GM21390 (cell line): ENCODE measurements at regions not wholly inside any gene's neighbourhood (a gene's known extent, or its start where the extent isn't known, plus 50 kb on each side); places are given as distances from the start of the nearest gene placed in this dataset.

ENCODE experiments used
- ATAC-seq: cut with Tn5 transposase; IDR thresholded peaks from one replicate; pipeline ENCODE4 v1.9.1; 2021; ENCODE audit not compliant: unreplicated experiment

GRCh38 chr3:55413236-55413635 is 73.9 kb downstream of the WNT5A start:
- no peak for ATAC-seq

GRCh38 chr3:55412545-55412944 is 74.6 kb downstream of the WNT5A start:
- no peak for ATAC-seq

DNA sequence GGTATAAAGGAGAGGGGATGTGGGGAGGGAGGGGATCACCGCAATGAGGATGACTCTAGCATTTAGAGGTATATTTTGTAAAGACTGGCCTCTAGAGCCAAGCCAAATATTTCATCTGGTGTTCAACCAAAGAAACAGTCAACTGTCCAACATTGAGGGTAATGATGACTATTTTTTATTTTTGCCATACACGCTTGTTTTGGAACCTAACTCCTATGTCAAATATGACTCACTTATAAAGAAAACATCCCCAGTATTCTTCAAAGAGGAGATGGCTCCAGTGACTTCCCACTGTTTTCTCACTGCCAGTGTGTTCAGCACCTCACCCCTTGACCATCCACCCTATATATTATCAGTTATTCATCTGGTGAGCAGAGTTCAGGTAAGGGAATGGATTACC is 77.3 kb downstream of the WNT5A start:
- no peak for ATAC-seq

DNA sequence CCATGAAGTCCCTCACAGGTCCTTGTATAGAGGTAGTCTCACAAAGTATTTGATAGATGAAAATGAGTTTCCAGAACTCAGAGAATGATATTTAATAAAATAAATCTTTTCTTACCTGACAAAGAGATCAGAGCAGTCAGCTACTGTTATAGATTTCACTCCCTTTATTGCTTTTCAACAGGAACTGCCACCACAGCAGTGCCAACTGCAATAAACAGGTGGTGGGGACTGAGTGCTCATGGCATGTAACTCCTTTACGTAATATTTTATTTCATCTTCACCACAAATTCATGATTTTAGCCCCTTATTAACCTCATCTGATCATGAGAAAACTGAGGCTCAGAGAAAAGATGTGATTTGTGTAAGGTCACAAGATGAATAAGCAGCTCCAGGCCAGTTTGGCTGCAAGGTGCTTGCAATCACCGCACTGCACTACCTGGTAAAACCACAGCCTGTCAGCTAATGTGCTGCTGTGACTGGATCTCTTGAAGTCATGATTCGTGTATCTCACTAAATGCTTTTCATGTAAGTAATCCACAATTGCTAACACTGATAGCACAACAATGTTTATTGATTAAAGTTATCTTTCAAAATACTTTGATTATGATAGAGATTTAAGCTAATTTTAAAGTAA is 78.8 kb downstream of the WNT5A start:
- no peak for ATAC-seq

GRCh38 chr3:55407426-55407820 is 79.7 kb downstream of the WNT5A start:
- ATAC-seq = no peak

- ATAC-seq = no peak
Measured at GRCh38 chr3:55406696-55407425, 80.2 kb downstream of the WNT5A start.

GRCh38 chr3:55405436-55405835 is 81.7 kb downstream of the WNT5A start:
- ATAC-seq = no peak

- no peak for ATAC-seq
Measured at GRCh38 chr3:55402886-55403609, 84.1 kb downstream of the WNT5A start.

DNA sequence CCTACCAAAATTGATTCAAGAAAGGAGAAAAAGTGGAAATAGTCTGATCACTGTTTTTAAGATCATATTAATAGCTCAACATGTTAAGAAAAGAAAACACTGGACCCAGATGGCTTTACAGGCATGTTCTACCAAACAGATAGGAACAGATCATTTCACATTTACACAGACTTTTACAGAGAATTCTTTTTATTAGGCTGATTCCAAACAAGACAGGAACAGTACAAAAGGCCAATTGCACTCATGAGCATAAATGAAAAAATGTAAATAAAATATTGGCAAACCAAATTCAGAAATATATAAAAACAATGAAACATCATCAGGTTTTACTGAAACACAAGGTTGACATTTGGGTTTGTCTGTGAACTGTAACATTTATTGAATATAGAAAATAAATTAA is 106.5 kb downstream of the WNT5A start:
- no peak for ATAC-seq

DNA sequence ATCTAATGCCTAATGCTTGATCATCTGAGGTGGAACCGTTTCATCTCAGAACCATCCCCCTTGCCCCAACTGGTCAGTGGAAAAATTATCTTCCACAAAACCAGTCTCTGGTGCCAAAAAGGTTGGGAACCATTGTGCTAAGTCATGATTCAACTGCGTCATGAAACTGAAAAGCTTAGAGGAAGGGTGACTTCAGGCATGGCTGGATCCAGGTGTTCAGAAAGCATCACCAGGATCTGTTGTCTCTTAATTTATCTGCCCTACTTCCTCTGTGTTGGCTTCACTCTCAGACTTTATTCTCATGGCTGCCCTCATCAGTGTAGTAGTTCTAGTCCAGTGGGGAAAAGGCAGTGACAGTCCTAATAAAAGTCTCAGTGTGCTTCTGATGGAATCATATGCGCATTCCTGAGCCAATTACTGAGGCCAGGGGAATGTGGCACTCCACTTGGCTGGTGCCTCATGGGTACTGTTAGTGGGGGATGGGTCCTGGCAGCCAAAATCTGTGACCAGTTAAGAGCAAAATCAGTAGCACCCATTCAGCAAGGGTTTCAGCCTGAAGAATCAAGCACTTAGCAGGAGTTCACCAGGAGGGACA is 110.3 kb downstream of the WNT5A start:
- ATAC-seq = no peak

GRCh38 chr3:55373423-55373822 is 113.7 kb downstream of the WNT5A start:
- ATAC-seq = no peak

- ATAC-seq = no peak
Measured at GRCh38 chr3:55370272-55370671, 116.8 kb downstream of the WNT5A start.

GRCh38 chr3:55369141-55369847 is 117.8 kb downstream of the WNT5A start:
- no peak for ATAC-seq

DNA sequence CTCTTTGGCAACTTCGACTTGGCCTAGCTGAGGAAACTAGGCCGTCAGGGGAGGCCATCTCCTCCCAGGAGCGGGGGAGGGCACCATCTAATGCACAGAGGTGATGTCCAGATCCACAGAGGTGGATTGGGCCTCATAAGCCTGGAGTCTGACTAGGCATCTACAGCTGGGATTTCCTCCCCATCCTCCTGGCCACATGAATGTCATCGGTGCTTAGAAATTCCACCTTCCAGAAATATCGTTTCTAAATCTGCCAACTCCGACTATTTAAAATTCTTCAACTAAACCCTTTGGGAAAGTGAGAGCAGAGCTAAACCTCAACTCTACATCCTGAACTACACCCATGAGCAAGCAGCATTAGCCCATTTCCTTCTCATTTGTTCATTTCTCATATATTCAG is 118.7 kb downstream of the WNT5A start:
- no peak for ATAC-seq

GRCh38 chr3:55367384-55367783 is 119.7 kb downstream of the WNT5A start:
- no peak for ATAC-seq

GRCh38 chr3:55364421-55364820 is 122.7 kb downstream of the WNT5A start:
- no peak for ATAC-seq

GRCh38 chr3:55362210-55362960 is 124.7 kb downstream of the WNT5A start:
- no peak for ATAC-seq

GRCh38 chr3:55357796-55358195 is 129.3 kb downstream of the WNT5A start:
- no peak for ATAC-seq

- no peak for ATAC-seq
Measured at GRCh38 chr3:55352668-55353067, 134.4 kb downstream of the WNT5A start.

DNA sequence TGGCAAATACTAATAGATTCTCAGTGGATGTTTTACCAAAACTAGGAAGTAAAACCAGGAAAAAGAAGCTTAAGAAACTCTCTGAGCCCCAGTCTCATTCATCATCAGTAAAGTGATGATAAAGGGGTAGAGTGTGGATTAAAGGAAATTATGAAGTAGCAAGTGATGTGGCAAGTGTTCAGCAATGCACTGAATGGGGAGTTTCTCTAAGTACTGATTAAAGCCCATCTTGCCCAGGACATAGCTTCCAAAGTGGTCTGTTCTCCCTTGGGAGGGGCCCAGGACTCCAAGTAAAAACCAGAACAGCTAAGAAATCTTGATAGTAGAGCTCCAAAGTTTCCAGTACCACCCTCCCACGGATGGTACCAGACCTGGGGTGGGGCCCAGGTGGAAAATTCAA is 137.3 kb downstream of the WNT5A start:
- ATAC-seq = no peak
